Lower leg skin (tissue), 4 donors: ENCODE measurements at regions not wholly inside any gene's neighbourhood (a gene's known extent, or its start where the extent isn't known, plus 50 kb on each side); places are given as distances from the start of the nearest gene placed in this dataset.

Source experiments
- DNase-seq, 2 donors: peaks; one replicate each; pipeline ENCODE4 v3.0.0-alpha.2; 2019; ENCODE audit warnings: low spot score in 2 of 2
- H3K4me3 ChIP-seq: fragments of 200-600 bp; sonication (generic); 2 replicates; pipeline ENCODE4 v1.5.1; 2017; ENCODE audit warnings: mild to moderate bottlenecking, low read depth; ENCODE audit not compliant: poor library complexity, severe bottlenecking
- CTCF ChIP-seq, 3 donors: fragments of 450-650 bp; IDR thresholded peaks; one replicate each; pipeline ENCODE4 v1.5.1; 2016; ENCODE audit warnings: antibody characterized with exemption in 3 of 3, mild to moderate bottlenecking in 3 of 3, moderate library complexity in 2 of 3
- POLR2A ChIP-seq, 2 donors: fragments of 450-650 bp; IDR thresholded peaks; one replicate each; pipeline ENCODE4 v1.6.1; 2016 to 2017; ENCODE audit warnings: antibody characterized with exemption in 2 of 2, mild to moderate bottlenecking in 1 of 2, moderate library complexity in 1 of 2
- WGBS, 2 donors: methylation state at CpG; one replicate each; pipeline ENCODE4 v1.1.5; 2018; 5-methylcytosine and 5-hydroxymethylcytosine counted together
- intact Hi-C: fragments of 100-400 bp; cut with DNase I; formaldehyde crosslinking; loops from one replicate; pipeline ENCODE4 v1.15.0; 2023; ENCODE audit warnings: low total_unique reads

DNA sequence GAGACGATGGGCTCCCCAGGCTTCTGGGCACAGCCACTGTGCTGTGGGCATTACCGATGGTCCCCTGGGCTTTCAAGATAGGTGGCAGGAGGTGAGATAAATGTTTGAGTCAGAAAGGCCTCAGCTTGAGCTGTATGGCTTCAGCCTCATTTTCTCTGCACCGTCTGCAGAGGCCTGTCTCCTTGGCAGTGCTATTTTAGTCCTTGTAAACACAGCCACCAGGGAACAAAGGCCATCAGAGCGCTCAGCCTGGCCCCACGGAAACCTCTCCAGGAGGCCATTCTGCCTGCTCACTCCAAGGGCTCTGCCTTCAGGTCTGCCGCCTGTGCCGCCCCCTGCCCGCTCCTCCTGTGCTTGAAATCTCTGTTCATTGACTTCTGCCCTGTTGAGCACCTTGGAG, 1424.9 kb downstream of the TBC1D22A start:
- WGBS, 2 donors = 78 to 81% methylated on average over 8 of the region's 8 CpGs
- TF ChIP-seq CTCF (IDR thresholded peaks at IDR 0.05) (no peak), POLR2A (IDR thresholded peaks at IDR 0.05) (no peak)
- DNase-seq = peak in 1 of 2 donors; percentile 61
- no peak overlapping the region for H3K4me3 ChIP-seq
- intact Hi-C loops = no loop called here

- 71 to 76% methylated on average over 10 of the region's 10 CpGs for WGBS, 2 donors
- DNase-seq = peak in 1 of 2 donors; percentile 60
Measured at GRCh38 chr22:48186146-48186790, 1423.8 kb downstream of the TBC1D22A start.

DNA sequence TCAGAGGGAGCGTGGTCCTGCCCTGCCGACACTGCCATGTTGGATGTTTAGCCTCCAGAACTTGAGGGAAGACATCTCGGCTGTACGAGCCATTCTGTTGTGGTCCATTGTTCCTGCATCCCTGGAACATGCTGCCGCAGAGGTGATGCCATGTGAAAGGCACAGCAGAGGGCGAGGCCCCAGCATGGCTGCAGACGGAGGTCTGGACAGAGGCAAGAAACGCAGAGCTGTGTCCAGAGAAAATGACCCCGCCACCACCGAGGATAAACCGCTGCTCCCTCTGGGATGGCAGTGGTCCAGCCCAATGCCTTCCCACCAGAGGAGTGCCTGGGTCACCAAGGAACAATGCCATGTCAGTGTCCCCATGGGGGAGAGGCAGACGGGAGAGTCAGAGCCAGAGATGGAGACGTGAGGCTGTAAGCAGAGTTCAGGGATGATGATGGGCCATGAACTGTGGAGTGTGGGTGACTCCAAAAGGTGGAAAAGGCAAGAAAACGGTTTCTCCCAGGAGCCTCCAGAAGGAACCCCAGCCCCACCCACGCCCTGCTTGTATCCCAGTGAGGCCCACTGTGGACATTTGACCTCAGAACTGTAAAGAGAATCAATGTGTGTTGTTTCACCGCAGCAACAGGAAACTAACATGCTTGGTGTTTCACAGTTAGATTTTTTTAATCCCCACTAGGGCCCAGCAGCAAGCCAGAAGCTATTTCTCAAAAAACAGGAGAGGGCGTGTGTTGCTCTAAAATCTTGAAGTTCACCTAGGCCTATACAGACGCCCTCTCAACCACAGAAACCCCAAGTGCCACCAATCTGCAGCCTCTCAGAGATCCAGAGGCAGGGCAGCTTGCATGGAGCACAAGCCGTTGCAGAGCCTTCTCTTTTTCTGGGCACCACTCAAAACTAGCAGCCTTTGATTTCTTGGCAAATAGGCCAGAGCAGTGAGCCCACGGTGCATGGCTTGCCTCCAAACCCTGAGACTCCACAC, 1422.9 kb downstream of the TBC1D22A start:
- intact Hi-C loops = no loop called here
- DNase-seq = peak in 1 of 2 donors; percentile 57
- TF ChIP-seq CTCF (IDR thresholded peaks at IDR 0.05) (no peak), POLR2A (IDR thresholded peaks at IDR 0.05) (no peak)
- WGBS, 2 donors = 74% methylated on average over 20 of the region's 20 CpGs
- no peak overlapping the region for H3K4me3 ChIP-seq

More at GRCh38 chr22:48186146-48186790, 1423.8 kb downstream of the TBC1D22A start:
- intact Hi-C loops = no loop called here
- TF ChIP-seq CTCF (IDR thresholded peaks at IDR 0.05) (no peak), POLR2A (IDR thresholded peaks at IDR 0.05) (no peak)
- H3K4me3 ChIP-seq = no peak overlapping the region

DNA sequence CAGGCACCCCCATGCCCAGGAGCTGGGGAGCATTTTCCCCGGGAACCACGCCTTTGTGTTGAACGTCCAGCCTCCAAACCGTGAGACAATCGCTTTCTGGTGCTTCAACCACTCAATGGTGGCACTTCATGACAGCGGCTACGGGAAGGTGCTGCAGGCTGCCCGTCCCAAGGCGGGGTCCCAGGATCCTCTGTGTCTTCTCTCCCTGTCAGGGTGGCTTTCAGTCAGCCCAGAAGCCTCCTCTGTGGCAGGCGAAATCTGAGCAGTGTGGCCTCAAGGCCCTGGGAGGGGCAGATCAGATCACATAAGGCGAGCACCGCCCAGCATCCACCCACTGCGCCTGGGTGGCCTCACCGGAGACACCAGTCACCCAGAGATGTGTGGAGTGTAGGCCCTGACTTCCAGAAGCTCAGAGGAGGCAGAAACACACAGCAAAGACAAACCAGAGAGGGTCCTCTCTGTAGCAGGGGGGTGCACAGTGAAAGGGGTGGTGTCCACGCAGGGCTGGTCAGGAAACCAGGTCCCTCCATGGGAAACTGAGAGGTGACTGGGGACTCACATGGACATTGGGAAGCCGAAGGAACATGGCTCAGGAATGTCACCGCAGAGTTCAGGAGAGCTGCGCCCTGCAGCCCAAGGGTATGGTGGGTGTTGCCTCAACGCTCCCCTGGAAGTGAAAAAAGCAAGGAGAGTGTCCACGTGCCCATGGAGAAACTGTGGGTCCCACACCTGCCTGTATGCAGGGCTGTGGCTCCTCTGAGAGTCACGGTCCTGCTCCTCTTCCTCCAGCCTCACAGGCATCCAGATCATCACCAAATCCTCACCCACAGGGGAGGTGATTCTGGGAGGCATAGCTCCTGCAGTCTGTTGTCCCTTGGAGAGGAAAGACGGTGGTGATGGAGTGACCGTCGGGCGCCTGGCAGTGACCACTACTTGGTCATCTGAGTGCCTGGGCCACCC, 1420.7 kb downstream of the TBC1D22A start:
- 74 to 77% methylated on average over 25 of the region's 25 CpGs for WGBS, 2 donors
- intact Hi-C loops = no loop called here
- H3K4me3 ChIP-seq = no peak overlapping the region
- TF ChIP-seq POLR2A (IDR thresholded peaks at IDR 0.05) (no peak), CTCF (IDR thresholded peaks at IDR 0.05) (no peak)
- DNase-seq = peak in 1 of 2 donors; percentile 68

DNA sequence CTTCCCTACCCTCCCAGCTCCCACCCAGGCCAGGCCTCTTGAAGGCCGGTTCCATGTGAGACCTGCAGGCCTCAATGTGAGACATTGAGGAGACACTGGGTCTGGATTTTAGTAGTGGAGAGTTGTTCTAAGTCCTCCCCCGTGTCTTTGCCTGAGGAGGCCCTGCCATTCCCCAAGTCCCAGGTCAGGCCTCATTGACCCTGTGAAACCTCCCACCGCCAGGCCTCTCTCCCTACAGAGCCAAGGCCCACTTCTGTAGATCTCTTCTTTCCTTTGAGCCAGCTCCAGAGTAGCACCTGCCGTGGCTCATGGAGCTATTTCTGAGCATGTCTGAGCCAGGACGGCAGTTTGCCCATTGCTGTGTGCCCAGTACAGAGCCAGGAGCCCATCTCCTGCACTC, 1419.6 kb downstream of the TBC1D22A start:
- TF ChIP-seq POLR2A (IDR thresholded peaks at IDR 0.05) = no peak
- no peak for TF ChIP-seq CTCF (IDR thresholded peaks at IDR 0.05)
- WGBS, 2 donors = 84 to 93% methylated on average over 5 of the region's 5 CpGs
- no peak overlapping the region for H3K4me3 ChIP-seq
- DNase-seq = peak in 1 of 2 donors; percentile 49
- intact Hi-C loops = no loop called here
